ENCODE measurements at regions not wholly inside any gene's neighbourhood (a gene's known extent, or its start where the extent isn't known, plus 50 kb on each side); places are given as distances from the start of the nearest gene placed in this dataset.
A peak's percentile ranks its signal among the peaks of the same experiment; 100 is the strongest.

DNA sequence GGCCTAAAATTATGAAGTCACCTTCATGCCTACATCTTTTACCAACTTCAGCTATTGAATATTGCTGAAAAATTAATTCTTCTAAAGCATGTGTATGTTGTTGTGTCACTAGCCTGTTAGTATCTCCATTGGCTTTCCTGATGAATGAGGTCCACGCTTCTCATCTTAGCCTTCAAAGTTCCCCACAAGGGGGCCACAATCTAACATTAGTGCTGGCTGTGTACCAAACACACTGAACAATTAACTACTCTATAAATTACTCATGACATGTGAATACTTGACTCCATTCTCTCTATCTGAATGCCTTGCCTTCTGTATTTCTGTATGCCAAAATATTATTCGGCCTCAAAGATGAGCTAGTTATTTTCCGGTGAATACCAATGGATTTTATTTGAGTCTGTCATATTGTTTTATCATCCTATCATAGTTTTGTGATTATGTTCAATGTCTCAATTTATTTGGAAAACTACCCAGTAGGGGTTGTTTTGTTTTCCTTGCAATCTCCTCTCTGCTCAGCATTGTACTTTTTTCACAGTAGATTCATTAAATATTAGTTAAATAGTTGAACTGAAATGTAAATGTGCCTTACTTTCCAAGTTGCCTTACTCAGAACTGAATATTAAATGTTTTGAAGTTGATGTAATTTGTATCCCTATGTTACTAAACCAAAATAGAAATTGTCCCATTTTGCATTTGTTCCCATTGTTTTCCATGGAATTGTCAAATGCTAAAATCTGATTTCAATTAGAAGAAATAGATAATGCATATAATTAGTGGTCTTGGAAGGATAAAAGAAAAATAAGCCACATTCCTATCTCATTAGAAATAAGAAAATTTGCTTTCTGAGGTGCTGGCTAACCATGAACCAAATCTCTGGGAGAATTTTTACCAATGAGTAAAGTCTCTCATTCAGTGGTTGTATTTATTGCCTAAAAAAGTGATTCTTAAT is 208.4 kb upstream of the COL3A1 start:
- Histone ChIP-seq H3K4me1 (no peaks in the 10 kb centered on the region), H3K27me3 (no peaks in the 10 kb centered on the region), H3K27ac (no peak overlapping the region), H3K36me3 (no peaks in the 10 kb centered on the region), H3K4me3 (no peak overlapping the region), H3K9me3 (no peaks in the 10 kb centered on the region)
- 44 to 51% methylated on average over 3 of the region's 3 CpGs for WGBS, 2 donors
- TF ChIP-seq, protein P1, sequence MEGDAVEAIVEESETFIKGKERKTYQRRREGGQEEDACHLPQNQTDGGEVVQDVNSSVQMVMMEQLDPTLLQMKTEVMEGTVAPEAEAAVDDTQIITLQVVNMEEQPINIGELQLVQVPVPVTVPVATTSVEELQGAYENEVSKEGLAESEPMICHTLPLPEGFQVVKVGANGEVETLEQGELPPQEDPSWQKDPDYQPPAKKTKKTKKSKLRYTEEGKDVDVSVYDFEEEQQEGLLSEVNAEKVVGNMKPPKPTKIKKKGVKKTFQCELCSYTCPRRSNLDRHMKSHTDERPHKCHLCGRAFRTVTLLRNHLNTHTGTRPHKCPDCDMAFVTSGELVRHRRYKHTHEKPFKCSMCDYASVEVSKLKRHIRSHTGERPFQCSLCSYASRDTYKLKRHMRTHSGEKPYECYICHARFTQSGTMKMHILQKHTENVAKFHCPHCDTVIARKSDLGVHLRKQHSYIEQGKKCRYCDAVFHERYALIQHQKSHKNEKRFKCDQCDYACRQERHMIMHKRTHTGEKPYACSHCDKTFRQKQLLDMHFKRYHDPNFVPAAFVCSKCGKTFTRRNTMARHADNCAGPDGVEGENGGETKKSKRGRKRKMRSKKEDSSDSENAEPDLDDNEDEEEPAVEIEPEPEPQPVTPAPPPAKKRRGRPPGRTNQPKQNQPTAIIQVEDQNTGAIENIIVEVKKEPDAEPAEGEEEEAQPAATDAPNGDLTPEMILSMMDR (IDR thresholded peaks at IDR 0.05), result peak in 1 of 6 experiments; percentile 19
- TF ChIP-seq POLR2A (IDR thresholded peaks at IDR 0.05), result no peak
- intact Hi-C loops (cut with DNase I), result no loop called here
- no peak for DNase-seq

DNA sequence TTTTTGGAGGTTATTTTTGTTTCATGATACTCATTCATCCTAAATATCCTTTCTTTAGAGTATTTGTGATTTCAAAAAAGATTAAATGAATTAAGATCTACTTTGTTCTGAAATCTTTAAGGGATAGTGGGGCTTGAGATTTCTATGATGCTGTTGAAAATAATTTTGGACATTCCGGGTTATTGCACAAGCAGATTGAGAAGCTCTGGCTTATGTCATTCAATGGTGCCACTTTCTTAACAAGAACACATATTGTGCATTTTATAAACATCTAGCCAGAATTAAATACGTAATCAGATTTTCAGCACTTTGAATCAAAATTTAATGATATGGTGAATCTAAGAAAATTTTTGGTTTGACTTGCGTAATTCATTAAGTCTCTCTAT is 207.7 kb upstream of the COL3A1 start:
- H3K9me3 ChIP-seq, result no peaks in the 10 kb centered on the region
- intact Hi-C loops (cut with DNase I), result no loop called here
- DNase-seq, result no peak
- H3K4me1 ChIP-seq, result no peaks in the 10 kb centered on the region
- no peaks in the 10 kb centered on the region for H3K27me3 ChIP-seq
- no peaks in the 10 kb centered on the region for H3K36me3 ChIP-seq
- no peak overlapping the region for H3K27ac ChIP-seq
- no peak overlapping the region for H3K4me3 ChIP-seq
- no peak for TF ChIP-seq POLR2A (IDR thresholded peaks at IDR 0.05)
- TF ChIP-seq, protein P1 (IDR thresholded peaks at IDR 0.05), result no peak
- 81 to 88% methylated on average over 3 of the region's 3 CpGs for WGBS, 2 donors

DNA sequence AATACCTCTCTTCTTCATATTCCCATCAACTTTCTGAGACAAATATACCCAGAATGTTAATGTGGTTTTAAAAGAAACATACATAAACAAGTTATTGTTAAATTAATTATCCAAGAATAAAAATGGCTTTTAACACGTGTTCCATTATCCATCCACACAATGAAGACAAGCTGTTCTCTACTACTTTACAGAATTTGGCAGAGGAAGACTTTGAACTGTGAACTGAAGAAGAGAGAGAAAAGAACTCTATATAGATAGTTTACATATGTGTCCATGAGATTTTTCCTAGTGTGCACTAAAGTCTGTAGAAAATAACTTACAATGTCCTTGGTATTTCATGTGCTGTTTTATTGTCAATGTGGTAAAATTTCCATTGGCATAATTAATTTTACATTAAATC is 207.0 kb upstream of the COL3A1 start:
- 50 to 72% methylated on average over 1 of the region's 1 CpG for whole genome bisulfite sequencing, 2 donors
- Histone ChIP-seq H3K4me3 (no peak overlapping the region), H3K27me3 (no peaks in the 10 kb centered on the region), H3K27ac (no peak overlapping the region), H3K4me1 (no peaks in the 10 kb centered on the region), H3K36me3 (no peaks in the 10 kb centered on the region), H3K9me3 (no peaks in the 10 kb centered on the region)
- intact Hi-C loops (cut with DNase I), result no loop called here
- no peak for TF ChIP-seq POLR2A (IDR thresholded peaks at IDR 0.05)
- TF ChIP-seq, protein P1 (IDR thresholded peaks at IDR 0.05), result no peak
- DNase-seq, result no peak

DNA sequence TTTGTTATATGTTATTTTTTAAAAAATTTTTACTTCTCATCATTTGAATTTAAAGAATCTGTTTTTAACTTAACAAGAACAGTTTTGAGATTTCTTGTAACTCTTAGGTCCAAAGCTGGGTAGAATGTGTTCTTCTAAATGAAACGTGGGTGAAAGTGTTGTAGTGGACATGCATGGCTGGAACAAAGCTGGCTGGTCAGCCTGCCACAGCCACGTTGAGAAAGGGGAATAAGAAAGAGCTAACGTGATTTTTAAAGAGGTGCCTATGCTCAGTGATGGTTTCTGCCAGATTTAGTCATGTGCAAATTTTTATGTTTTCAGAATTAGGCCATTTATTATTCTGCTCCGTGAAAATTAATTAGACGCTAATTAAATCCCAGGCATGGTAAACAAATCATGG is 203.9 kb upstream of the COL3A1 start:
- 62 to 69% methylated on average over 5 of the region's 5 CpGs for WGBS, 2 donors
- intact Hi-C loops (cut with DNase I), result no loop called here
- TF ChIP-seq, protein P1 (IDR thresholded peaks at IDR 0.05), result no peak
- no peak for TF ChIP-seq POLR2A (IDR thresholded peaks at IDR 0.05)

DNA sequence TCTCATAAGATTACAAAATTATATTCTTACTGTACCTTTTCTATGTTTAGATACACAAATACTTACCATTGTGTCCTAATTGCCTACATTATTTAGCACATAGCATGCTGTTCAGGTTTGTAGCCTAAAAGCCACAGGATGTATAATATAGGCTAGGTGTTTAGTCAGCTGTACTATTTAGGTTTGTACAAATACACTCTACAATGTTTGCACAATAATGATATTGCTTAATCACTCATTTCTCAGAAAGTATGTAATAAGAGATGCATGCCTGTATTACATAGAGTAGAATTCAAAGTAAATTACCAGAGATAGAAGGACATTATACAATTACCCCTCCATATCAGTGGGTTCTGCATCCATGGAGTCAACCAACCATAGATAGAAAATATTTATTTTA is 201.1 kb upstream of the COL3A1 start:
- intact Hi-C loops (cut with DNase I), result no loop called here

More for the DNA sequence above, 203.9 kb upstream of the COL3A1 start:
- Histone ChIP-seq H3K4me1 (no peaks in the 10 kb centered on the region), H3K9me3 (no peaks in the 10 kb centered on the region), H3K27me3 (no peaks in the 10 kb centered on the region), H3K27ac (no peak overlapping the region), H3K4me3 (no peak overlapping the region), H3K36me3 (no peaks in the 10 kb centered on the region)
- no peak for DNase-seq

More for the DNA sequence above, 201.1 kb upstream of the COL3A1 start:
- Histone ChIP-seq H3K36me3 (no peaks in the 10 kb centered on the region), H3K9me3 (no peaks in the 10 kb centered on the region), H3K4me3 (no peak overlapping the region), H3K27me3 (no peaks in the 10 kb centered on the region), H3K4me1 (no peaks in the 10 kb centered on the region), H3K27ac (no peak overlapping the region)
- no peak for DNase-seq
- TF ChIP-seq POLR2A (IDR thresholded peaks at IDR 0.05), result no peak
- TF ChIP-seq, protein P1 (IDR thresholded peaks at IDR 0.05), result no peak
